AG09309 (cell line): ENCODE measurements at regions not wholly inside any gene's neighbourhood (a gene's known extent, or its start where the extent isn't known, plus 50 kb on each side); places are given as distances from the start of the nearest gene placed in this dataset.

Experiments used
- DNase-seq: peaks from one replicate; pipeline ENCODE4 v3.0.0-alpha.2; 2010; ENCODE audit warnings: low read depth
- H3K4me3 ChIP-seq: 2 replicates; pipeline ENCODE4 v1.5.1; 2011; ENCODE audit warnings: mild to moderate bottlenecking, low read depth, low read length, moderate library complexity; ENCODE audit not compliant: control insufficient read depth
- CTCF ChIP-seq: IDR thresholded peaks from 2 replicates; pipeline ENCODE4 v1.5.1; 2011; ENCODE audit warnings: mild to moderate bottlenecking, low read depth, low read length, inconsistent platforms; ENCODE audit not compliant: insufficient read depth, control insufficient read depth; ENCODE audit errors: missing control alignments

- DNase-seq: no peak
- no peak overlapping the region for H3K4me3 ChIP-seq
- no peak for TF ChIP-seq CTCF
Observed at GRCh38 chr15:81544385-81544784, 170.4 kb upstream of the TMC3 start.

- DNase-seq: no peak
- H3K4me3 ChIP-seq: no peak overlapping the region
- no peak for TF ChIP-seq CTCF
Observed at GRCh38 chr15:81540909-81541308, 166.9 kb upstream of the TMC3 start.

- no peak for TF ChIP-seq CTCF
- H3K4me3 ChIP-seq: no peak overlapping the region
- no peak for DNase-seq
Observed at GRCh38 chr15:81536356-81536755, 162.3 kb upstream of the TMC3 start.

- no peak for DNase-seq
- no peak for TF ChIP-seq CTCF
- no peak overlapping the region for H3K4me3 ChIP-seq
Observed at GRCh38 chr15:81534124-81534523, 160.1 kb upstream of the TMC3 start.

- no peak for DNase-seq
- no peak overlapping the region for H3K4me3 ChIP-seq
- TF ChIP-seq CTCF: no peak
Observed at GRCh38 chr15:81532001-81532400, 158.0 kb upstream of the TMC3 start.

GRCh38 chr15:81531109-81531592, 157.1 kb upstream of the TMC3 start:
- TF ChIP-seq CTCF: no peak
- no peak overlapping the region for H3K4me3 ChIP-seq
- DNase-seq: no peak

- H3K4me3 ChIP-seq: no peak overlapping the region
- TF ChIP-seq CTCF: no peak
- DNase-seq: no peak
Observed at GRCh38 chr15:81530271-81530691, 156.3 kb upstream of the TMC3 start.
